HG03025 (cell line): ENCODE measurements at regions not wholly inside any gene's neighbourhood (a gene's known extent, or its start where the extent isn't known, plus 50 kb on each side); places are given as distances from the start of the nearest gene placed in this dataset.
"Not testable (repeated sequence)": the region's sequence is repeated elsewhere in the genome, so short reads cannot be mapped to it uniquely, and the experiment has no call there.

Source experiments
- ATAC-seq: cut with Tn5 transposase; IDR thresholded peaks from one replicate; pipeline ENCODE4 v1.9.1; 2021; ENCODE audit warnings: mild to moderate bottlenecking, moderate library complexity; ENCODE audit not compliant: unreplicated experiment, low FRiP score

DNA sequence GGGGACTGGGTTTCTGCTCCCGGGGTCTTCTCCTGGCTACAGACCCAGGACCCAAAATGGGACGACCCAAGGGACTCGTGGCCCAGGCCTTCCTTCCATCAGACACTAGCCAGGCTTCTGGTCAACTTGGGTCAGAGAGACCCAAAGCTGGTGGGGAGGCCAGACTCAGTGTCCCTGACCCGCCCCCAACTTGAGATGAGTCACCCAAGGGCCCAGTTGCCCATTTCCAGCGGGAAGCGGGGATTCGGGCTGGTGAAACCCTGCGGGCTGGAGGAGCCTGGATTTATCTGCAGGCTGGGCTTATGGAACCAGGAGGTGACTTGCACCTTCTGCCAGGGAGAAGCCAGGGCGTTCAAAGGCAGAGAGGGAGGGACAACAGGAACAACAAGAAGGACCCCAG, 81.5 kb downstream of the RFLNA start:
- no peak for ATAC-seq

DNA sequence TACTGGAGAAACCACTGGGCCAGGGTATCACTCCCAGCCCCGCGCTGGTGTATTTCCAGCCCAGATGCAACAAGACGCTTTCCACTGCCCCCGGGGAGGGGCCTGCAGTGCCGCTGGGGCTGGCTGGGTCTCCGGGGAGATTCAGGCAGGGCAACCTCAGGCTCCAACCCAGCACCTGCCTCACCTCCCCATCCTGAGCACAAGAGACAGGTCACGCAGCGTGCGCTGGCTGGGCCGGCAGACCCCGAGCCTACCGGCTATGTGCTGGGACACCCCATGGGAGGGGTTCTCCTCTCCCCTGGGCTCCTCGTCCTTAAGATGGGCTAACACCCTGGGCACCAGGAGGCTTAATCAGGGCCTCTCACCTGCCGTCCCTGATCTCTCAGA, 80.9 kb downstream of the RFLNA start:
- no peak for ATAC-seq

DNA sequence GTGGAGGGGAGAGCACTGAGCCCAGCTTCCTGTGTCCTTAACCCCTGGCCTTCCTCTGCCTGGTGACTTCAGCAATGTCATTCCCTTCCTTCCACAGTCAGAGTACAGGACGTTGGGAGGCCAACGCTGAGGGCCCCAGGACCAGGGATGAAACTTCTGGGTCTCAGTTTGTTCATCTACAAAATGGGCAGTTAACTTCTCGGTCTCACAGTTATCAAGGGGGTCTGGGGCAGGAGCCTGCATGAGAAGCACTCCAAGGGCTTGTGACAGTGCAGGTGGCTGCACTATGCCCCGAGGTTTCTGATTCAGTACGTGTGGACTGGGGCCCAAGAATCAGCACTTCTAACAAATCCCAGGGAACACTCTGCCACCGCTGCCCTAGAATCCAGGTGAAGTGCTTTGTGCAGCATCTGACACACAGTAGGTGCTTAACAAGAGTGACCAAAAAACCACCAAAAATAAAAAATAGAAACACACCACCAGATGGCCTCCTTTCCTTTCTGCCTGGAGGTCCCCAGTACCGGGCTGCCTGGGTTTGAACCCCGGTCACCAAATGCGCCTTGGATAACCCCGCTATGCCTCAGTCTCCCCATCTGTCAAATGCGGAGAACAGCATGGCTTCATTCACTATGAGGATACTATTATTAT, 80.4 kb downstream of the RFLNA start:
- no peak for ATAC-seq

DNA sequence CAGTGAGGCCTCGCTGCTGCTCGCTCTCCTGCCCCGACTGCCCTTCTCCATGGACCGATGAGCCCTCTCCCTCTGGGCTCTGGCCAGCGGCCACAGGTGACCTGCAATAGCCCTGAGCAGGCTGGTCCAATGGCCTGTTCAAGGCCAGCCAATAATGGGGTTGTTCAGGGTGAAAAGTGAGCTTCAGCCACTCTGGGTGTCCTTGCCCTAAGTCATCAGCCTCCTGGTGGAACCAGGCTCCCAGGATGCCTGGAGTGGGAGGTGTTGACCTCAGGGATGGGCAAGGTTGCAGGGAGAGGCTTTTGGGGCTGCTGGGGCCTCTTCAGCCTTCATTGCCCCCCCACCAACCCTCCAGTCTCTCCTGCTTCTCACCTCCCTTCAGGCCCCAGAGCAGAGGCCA, 79.7 kb downstream of the RFLNA start:
- ATAC-seq, result no peak

DNA sequence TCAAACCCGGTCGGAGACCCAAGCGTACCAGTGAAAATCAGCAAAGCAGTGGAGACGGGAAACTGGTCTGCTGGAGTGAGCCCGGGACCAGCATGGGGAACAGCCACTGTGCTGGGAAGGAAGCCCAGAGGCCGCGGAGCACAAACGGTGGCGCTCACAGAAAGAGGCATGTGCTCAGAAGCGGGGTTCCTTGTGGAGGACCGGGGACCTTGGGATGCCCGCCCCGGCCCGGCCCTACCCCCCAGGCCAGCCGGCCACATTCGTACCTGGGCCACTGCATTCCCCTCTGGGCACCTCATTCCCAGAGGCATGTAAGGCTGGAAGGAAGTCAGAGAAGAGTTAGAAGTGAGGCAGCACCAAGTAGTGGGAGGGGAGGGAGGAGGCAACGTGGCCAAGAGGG, 79.3 kb downstream of the RFLNA start:
- no peak for ATAC-seq

DNA sequence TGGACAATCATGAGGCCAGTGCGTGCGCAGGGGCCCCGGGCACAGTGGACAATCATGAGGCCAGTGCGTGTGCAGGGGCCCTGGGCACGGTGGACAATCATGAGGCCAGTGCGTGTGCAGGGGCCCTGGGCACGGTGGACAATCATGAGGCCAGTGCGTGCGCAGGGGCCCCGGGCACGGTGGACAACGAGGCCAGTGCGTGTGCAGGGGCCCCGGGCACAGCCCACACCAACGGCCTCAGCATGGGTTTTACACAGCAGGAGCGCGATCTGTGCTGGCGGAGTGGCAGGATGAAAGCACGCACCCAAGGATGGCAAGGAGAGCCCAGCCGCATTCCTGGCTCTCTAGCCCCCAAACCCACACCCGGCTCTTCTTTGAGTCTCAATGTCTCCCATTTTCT, 78.8 kb downstream of the RFLNA start:
- ATAC-seq, result not testable (repeated sequence)

DNA sequence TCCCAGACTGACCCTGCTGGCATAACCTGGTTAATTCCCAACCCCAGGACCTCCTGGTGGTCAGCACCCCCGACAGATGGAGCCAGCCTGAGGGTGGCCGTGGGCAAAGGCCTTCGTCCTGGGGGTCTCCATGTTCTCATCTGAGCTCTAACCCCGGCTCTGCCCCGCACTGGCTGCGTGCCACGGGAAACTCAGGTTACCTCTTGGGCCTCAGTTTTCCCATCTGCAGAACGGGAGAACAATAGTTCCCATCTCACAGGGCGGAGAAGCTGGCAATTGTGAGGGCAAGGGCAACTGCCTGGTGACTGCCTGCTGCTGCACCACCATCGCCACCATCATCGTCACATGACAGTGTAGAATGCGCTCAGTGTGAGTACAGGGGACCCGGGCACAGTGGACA, 77.9 kb downstream of the RFLNA start:
- no peak for ATAC-seq

DNA sequence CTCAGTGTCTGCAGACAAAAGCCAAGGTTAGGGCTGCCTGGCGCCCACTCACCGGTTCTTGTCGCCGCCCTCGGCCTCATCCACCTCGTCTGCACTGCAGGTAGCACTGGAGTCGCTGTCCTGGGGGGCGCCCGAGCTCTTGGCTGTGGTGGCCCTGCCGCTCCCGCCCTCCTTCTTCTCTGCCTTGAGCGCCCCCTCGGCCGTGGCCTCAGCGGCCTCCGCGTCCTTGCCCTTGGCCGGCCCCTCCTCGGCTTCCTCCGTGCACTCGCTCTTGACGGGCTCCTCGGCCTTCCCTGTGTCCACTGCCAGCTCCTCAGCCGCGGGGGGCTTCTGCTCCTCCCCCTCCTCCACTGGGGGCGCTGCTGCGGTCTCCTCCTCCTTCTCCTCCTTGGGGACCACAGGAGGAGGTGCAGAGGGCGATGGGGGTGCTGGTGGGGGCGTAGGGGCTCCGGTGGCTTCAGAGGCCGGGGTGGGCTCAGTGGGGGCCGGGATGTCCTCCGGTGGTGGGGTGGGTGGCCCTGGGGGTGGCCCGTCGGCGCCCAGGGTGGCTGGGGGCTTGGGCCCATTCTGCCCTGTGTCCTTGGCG, 77.2 kb downstream of the RFLNA start:
- no peak for ATAC-seq

DNA sequence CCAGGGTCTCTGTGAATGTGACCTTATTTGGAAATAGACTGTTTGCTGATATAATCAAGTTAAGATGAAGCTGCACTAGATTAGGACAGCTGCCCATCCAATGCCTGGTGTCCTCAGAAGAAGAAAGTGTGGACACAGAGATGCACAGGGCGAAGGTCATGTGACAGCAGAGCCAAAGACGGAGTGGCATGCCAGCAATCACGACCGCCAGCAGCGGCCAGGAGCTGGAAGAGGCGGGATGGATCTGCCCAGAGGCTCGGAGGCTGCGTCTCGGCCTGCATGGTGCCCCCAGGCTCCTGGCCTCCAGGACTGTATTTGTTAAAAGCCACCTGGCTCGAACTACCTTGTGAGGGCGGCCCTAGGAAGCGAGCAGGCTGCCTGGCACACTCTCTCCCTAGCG, 76.5 kb downstream of the RFLNA start:
- ATAC-seq, result no peak

DNA sequence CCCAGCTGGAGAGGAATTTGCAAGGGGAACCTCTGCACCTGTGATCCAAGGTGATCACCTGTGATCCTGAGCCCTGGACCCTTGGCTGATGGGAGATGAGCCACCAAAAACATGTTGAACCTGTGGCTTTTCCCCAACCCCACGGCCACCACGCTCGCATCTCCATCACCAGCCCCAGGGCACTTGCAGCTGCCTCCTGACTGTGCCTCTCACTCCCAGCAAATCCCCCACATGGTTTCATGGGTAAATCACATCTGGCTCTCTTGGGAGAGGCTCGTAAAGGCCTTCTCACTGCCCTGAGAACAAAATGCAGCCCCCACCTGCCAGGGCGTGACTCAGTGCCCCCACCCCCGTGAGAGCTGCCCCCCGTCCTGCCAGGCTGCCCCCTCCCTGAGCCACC, 76.0 kb downstream of the RFLNA start:
- ATAC-seq, result no peak

DNA sequence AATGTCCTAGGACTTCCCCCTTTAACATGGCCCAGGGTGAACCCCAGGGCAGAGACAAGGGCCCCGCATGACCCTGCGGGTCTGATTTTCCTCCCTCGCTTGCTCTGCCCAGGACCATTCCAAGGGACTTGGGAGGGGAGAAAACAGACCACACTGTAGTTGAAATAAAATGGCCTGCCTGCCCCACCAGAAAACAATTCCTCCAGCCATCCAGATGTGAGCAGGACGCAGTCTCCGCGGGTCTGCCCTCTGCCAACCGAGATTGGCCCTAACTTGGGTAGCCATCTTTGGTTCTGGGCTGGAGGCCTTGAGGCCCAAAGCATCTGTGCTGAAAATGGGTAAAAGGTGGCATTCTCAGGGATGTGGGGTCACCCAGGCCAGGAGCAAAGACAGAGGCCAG, 75.5 kb downstream of the RFLNA start:
- no peak for ATAC-seq

DNA sequence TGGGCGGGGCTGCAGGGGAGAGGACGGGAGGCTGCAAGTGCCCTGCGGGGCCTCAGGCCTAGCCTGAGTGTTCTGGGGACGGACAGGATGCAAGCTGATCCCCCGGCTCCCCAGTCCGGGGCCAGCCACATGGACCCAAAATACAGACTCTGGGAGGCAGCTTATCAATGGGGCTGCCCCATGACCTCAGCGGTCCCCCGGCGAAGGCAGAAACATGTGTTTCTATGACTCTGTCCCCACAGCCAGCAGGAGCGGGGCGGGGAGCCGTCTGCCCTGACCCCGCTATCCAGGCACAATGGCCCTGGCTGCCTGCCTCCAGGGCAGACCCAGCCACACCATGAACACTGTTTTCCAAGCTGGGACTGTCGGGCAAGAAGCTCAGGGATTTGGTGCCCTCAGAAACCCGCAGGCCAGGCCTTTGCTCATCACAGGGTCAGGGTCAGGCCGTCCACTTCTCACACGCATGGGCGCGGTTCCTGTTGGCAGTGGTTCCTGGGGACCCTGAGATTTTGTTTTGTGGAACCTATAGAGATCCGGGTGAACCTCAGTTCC, 75.0 kb downstream of the RFLNA start:
- no peak for ATAC-seq

DNA sequence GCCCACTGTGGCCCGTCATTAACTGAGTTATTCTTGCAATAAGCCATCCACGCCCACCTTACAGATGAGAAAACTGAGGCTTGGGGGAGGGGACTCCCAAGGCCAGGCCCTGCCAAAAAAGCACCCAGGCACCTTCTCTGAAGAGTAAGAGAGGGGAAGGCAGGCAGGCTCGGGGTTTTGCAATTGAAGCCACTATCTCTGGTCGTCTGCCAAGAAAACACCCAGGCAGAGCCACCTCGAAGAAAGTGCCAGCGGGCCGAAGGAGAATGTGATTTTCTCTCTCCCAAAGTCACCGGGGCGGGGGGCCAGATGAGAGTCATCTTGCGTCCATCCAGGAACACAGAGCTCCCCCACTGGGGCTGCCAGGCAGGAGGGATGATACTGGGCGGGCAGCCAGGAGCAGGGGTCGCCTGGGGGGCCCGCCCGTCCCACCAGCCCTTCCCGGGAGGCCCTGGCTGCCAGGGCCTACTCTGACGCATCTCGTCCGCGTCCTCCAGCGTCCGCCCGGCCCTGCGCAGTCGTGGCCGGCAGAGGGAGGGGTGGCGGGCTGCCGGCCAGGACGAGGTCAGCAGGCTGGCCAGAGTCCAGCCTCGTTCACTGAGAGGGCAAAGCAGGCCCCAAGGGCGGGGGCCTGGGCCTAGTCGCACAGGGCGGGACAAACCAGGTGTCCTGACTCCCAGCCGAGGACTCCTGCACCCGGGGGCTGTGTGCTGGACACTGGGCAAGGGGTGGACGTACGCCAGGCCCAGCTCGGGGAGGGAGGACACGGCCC, 74.3 kb downstream of the RFLNA start:
- no peak for ATAC-seq

DNA sequence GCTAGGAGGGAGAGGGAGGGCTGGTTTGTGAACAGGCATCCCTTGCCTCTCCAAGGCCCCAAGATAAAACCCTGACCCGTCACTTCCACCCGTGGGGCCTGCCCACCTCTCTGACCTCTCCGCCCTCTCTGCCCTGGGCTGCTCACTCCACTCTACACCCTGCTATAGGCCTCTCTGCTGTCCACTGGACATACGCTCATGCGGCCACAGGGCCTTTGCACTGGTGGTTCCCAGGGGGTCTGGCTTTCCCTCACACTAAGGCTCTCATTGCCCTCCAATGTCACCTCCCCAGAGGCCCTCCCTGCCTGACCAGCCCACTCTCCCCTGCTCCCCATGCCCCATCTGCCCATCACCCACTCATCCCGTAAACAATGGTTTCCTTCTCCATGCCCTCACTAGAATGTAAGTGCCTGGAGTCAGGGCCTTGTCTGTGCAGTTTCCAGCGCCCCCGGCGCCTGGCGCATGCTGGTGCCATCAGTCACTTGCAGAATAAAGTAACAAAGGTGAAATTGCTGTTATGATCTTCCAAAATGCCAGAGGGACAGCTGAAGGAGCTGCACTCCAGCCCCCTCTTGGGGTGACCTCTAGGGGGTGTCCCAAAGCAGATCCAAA, 73.6 kb downstream of the RFLNA start:
- ATAC-seq, result no peak

DNA sequence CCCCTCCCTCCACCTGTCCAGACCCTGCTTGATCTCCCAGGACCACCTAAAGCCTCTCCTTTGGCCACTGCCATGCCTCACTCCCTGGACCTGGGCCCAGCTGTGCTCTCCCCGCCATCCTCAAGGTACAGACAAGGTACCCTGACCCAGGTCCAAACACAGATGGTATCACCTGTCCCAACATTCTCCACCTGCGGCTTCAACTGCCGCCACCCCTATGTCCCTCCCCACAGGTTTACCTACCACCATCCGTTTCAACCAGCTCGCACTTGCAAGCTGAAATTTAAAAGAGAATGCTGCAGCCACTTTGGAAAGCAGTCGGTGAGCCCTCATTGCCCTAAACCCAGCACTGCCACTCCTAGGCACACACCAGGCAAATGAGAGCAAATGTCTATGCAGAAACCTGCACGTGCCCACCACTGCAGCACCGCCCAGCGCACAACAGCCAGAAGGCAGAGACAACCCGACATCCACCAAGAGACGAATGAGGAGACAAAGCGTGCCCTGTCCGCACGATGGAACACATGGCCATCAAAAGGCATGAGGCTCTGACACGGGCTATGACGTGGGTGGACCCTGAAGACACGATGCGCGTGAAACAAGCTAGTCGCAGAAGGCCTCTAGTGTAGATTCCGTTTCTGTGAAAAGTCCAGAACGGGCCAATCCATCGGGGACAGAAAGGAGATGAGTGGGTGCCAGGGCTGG, 71.0 kb downstream of the RFLNA start:
- ATAC-seq, result no peak
